ENCODE measurements at regions not wholly inside any gene's neighbourhood (a gene's known extent, or its start where the extent isn't known, plus 50 kb on each side); places are given as distances from the start of the nearest gene placed in this dataset.
"Not testable (repeated sequence)": the region's sequence is repeated elsewhere in the genome, so short reads cannot be mapped to it uniquely, and the experiment has no call there.

DNA sequence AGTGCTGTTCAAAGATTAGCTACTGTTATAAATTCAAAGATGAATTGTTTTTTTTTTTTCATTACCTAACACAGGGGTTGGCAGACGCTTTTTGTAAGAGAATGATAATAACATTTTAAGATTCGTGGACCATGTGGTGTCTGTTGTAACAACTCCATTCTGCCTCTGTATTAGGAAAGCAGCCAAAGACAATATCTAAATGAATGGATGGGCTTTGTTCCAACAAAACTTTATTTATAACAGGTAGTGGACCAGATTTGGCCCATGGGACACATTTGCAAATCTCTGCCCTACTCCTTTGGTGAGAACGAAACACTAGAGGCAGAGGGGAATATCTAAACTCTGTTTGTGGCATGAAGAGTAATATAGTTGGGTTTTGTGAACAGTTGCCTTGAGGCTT lies 83.6 kb upstream of the BLID start:
- no peak overlapping the region for H3K4me3 ChIP-seq (replicated peaks in 1 of 2; ENCODE audit: low read depth in 2 of 2, low read length in 2 of 2)
- DNase-seq (ENCODE audit: low read depth in 2 of 2), result peak; percentile 65 to 85
- no peak for TF ChIP-seq CTCF (IDR thresholded peaks at IDR 0.05; ENCODE audit: low read depth, low read length)

GRCh38 chr11:122198291-122198983 lies 82.4 kb upstream of the BLID start:
- no peak for TF ChIP-seq CTCF (IDR thresholded peaks at IDR 0.05; ENCODE audit: low read depth, low read length)
- peak in 1 of 2 donors; percentile 58 for DNase-seq (ENCODE audit: low read depth in 2 of 2)

DNA sequence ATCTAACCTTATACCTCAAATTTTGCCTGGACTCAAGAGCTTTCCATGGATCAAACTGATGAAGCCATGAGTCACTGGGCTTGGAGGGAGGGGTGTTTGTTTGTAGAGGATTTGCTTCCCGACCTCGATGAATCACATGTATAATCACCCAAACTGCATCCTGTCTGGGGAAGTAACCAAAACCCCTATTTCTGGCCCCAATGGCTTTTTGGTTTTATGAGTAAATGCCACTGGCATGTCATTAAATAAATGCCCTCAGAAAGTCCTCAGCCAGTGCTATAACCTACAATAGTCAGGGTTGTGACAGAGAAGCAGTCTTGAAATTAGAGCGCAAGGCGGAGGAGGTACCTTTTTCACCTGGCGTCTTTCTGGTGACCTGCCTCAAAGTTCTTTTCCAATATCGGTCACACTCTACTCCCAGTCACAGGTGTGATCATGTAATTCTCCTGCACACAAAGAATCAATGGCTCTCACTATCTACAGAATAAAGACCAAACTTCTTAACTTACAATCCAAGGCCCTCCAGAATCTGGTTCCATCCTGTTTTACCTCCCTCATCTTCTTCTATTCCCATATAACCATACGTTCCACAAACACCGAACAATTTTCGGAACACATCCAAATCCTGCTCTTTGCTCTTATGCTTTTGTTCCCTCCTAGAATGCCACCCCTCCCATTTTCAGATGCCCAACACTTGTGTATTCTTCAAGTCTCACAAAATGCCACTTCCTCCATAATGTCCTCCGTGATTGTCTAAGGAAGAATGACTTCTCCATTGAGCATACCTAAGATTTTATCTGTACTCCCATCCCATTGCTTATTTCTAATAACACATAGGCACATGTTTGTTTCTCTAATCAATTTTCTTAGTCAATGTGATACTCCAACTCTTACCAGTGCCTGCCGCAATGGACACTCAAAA lies 81.3 kb upstream of the BLID start:
- peak; percentile 92 to 99 for DNase-seq (ENCODE audit: low read depth in 2 of 2)
- TF ChIP-seq CTCF (IDR thresholded peaks at IDR 0.05; ENCODE audit: low read depth, low read length), result no peak

More at GRCh38 chr11:122198291-122198983, 82.4 kb upstream of the BLID start:
- no peak overlapping the region for H3K4me3 ChIP-seq (replicated peaks in 1 of 2; ENCODE audit: low read depth in 2 of 2, low read length in 2 of 2)

GRCh38 chr11:122195790-122196189 lies 79.8 kb upstream of the BLID start:
- no peak overlapping the region for H3K4me3 ChIP-seq (replicated peaks in 1 of 2; ENCODE audit: low read depth in 2 of 2, low read length in 2 of 2)
- no peak for TF ChIP-seq CTCF (IDR thresholded peaks at IDR 0.05; ENCODE audit: low read depth, low read length)
- DNase-seq (ENCODE audit: low read depth in 2 of 2), result no peak

More for the DNA sequence above, 81.3 kb upstream of the BLID start:
- no peak overlapping the region for H3K4me3 ChIP-seq (replicated peaks in 1 of 2; ENCODE audit: low read depth in 2 of 2, low read length in 2 of 2)

- H3K4me3 ChIP-seq (replicated peaks in 1 of 2; ENCODE audit: low read depth in 2 of 2, low read length in 2 of 2); DNase-seq (ENCODE audit: low read depth in 2 of 2): not testable (repeated sequence)
Measured at GRCh38 chr11:122193881-122194480, 78.0 kb upstream of the BLID start.

DNA sequence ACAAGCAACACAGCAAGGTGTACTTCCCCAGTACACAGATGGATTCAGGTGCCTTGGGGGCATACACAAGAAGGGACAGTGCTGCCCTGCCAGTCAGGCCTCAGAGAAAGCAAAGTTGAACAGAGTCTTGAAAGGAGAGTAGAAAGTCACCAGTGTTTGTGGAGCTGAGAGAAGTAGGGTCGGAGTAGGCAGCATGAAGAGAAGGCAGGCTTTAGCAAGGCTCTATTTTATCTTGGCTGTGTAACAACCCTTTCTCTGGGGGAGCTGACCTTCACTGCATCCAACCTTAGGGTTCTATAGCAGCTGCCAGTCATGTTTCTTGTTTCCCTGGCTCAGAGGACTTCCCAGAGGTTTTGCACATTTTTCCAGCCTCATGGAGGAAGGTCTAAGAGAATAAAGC lies 77.4 kb upstream of the BLID start:
- no peak for DNase-seq (ENCODE audit: low read depth in 2 of 2)
- TF ChIP-seq CTCF (IDR thresholded peaks at IDR 0.05; ENCODE audit: low read depth, low read length), result no peak
- H3K4me3 ChIP-seq (replicated peaks in 1 of 2; ENCODE audit: low read depth in 2 of 2, low read length in 2 of 2), result no peak overlapping the region

All from cardiac fibroblast (primary cell).